Peyer's patch (tissue), 4 donors: ENCODE measurements at regions not wholly inside any gene's neighbourhood (a gene's known extent, or its start where the extent isn't known, plus 50 kb on each side); places are given as distances from the start of the nearest gene placed in this dataset.

Experiments used
- DNase-seq, 3 donors: peaks; one replicate each; pipeline ENCODE4 v3.0.0-alpha.2; 2017 to 2019
- H3K27ac ChIP-seq, 4 donors: fragments of 200-600 bp; sonication (generic); one replicate each; pipeline ENCODE4 v1.5.1; 2016 to 2019
- H3K27me3 ChIP-seq, 2 donors: fragments of 200-600 bp; sonication (generic); one replicate each; pipeline ENCODE4 v1.5.1; 2019
- H3K36me3 ChIP-seq, 3 donors: fragments of 200-600 bp; sonication (generic); one replicate each; pipeline ENCODE4 v1.5.1; 2016 to 2019
- H3K4me1 ChIP-seq, 4 donors: fragments of 200-600 bp; sonication (generic); one replicate each; pipeline ENCODE4 v1.5.1; 2016 to 2019
- H3K4me3 ChIP-seq, 4 donors: fragments of 200-600 bp; sonication (generic); 1 replicate in 3 of 4; 2 replicates in 1 of 4; pipeline ENCODE4 v1.5.1; 2016 to 2019; ENCODE audit warnings: mild to moderate bottlenecking in 1 of 4
- H3K9me3 ChIP-seq, 4 donors: fragments of 200-600 bp; sonication (generic); one replicate each; pipeline ENCODE4 v1.5.1; 2016 to 2019; ENCODE audit warnings: mild to moderate bottlenecking in 1 of 4
- CTCF ChIP-seq, 6 experiments: fragments of 450-650 bp in 4 of 6; fragments of 200-600 bp in 2 of 6; sonication (generic) in 1 of 6; IDR thresholded peaks; one replicate each; pipeline ENCODE4 v1.5.1; 2017 to 2019; ENCODE audit warnings: antibody characterized with exemption in 6 of 6, mild to moderate bottlenecking in 3 of 6, moderate library complexity in 1 of 6
- POLR2A ChIP-seq, 2 donors: fragments of 450-650 bp; IDR thresholded peaks; one replicate each; pipeline ENCODE4 v1.5.1; 2017; ENCODE audit warnings: antibody characterized with exemption in 2 of 2, mild to moderate bottlenecking in 2 of 2, moderate library complexity in 2 of 2

- no peak overlapping the region for H3K27ac ChIP-seq
- H3K4me1 ChIP-seq, result no peaks in the 10 kb centered on the region
- H3K4me3 ChIP-seq, result no peak overlapping the region
- no peak for DNase-seq
- H3K9me3 ChIP-seq, result peaks cover 0 to 3% (median 0%) of the 10 kb centered on the region in 4 donors
- no peaks in the 10 kb centered on the region for H3K36me3 ChIP-seq
- TF ChIP-seq CTCF (IDR thresholded peaks at IDR 0.05), result no peak
- no peak for TF ChIP-seq POLR2A (IDR thresholded peaks at IDR 0.05)
- H3K27me3 ChIP-seq, result no peaks in the 10 kb centered on the region
These were observed 163.9 kb upstream of the STXBP5 start for GRCh38 chr6:147040121-147040910.

GRCh38 chr6:147042679-147043078 is 161.5 kb upstream of the STXBP5 start:
- no peaks in the 10 kb centered on the region for H3K27me3 ChIP-seq
- no peak for DNase-seq
- peaks cover 0 to 3% (median 0%) of the 10 kb centered on the region in 4 donors for H3K9me3 ChIP-seq
- H3K36me3 ChIP-seq, result no peaks in the 10 kb centered on the region
- no peaks in the 10 kb centered on the region for H3K4me1 ChIP-seq
- H3K27ac ChIP-seq, result no peak overlapping the region
- H3K4me3 ChIP-seq, result no peak overlapping the region
- no peak for TF ChIP-seq POLR2A (IDR thresholded peaks at IDR 0.05)
- TF ChIP-seq CTCF (IDR thresholded peaks at IDR 0.05), result no peak

GRCh38 chr6:147043994-147044477 is 160.2 kb upstream of the STXBP5 start:
- peaks cover 0 to 3% (median 0%) of the 10 kb centered on the region in 4 donors for H3K9me3 ChIP-seq
- no peaks in the 10 kb centered on the region for H3K27me3 ChIP-seq
- no peak for DNase-seq
- no peaks in the 10 kb centered on the region for H3K36me3 ChIP-seq
- no peak overlapping the region for H3K27ac ChIP-seq
- no peak for TF ChIP-seq CTCF (IDR thresholded peaks at IDR 0.05)
- no peak overlapping the region for H3K4me3 ChIP-seq
- H3K4me1 ChIP-seq, result no peaks in the 10 kb centered on the region

- Histone ChIP-seq H3K4me3 (no peak overlapping the region), H3K27me3 (no peaks in the 10 kb centered on the region), H3K4me1 (no peaks in the 10 kb centered on the region), H3K9me3 (peaks cover 0 to 3% (median 0%) of the 10 kb centered on the region in 4 donors), H3K36me3 (no peaks in the 10 kb centered on the region), H3K27ac (no peak overlapping the region)
- no peak for TF ChIP-seq CTCF (IDR thresholded peaks at IDR 0.05)
- no peak for TF ChIP-seq POLR2A (IDR thresholded peaks at IDR 0.05)
- DNase-seq, result no peak
These were observed 157.9 kb upstream of the STXBP5 start for GRCh38 chr6:147046141-147046877.

- no peak overlapping the region for H3K4me3 ChIP-seq
- no peaks in the 10 kb centered on the region for H3K27me3 ChIP-seq
- no peaks in the 10 kb centered on the region for H3K9me3 ChIP-seq
- TF ChIP-seq POLR2A (IDR thresholded peaks at IDR 0.05) (no peak), CTCF (IDR thresholded peaks at IDR 0.05) (no peak)
- H3K36me3 ChIP-seq, result no peaks in the 10 kb centered on the region
- no peak for DNase-seq
- no peaks in the 10 kb centered on the region for H3K4me1 ChIP-seq
- H3K27ac ChIP-seq, result no peak overlapping the region
These were observed 155.3 kb upstream of the STXBP5 start for GRCh38 chr6:147048930-147049329.
